NCI-H510A treated with DMSO at 0.1 percent for 48 hours (cell line): ENCODE measurements at regions not wholly inside any gene's neighbourhood (a gene's known extent, or its start where the extent isn't known, plus 50 kb on each side); places are given as distances from the start of the nearest gene placed in this dataset.
"Not testable (repeated sequence)": the region's sequence is repeated elsewhere in the genome, so short reads cannot be mapped to it uniquely, and the experiment has no call there.

Experiments used
- DNase-seq: peaks from one replicate; lab custom pipeline; 2025; lab: John Stamatoyannopoulos, UW

- DNase-seq: no peak
Observed at GRCh38 chr5:94025788-94026473, 284.5 kb upstream of the POU5F2 start.

- DNase-seq: no peak
Observed at GRCh38 chr5:94024620-94025019, 283.2 kb upstream of the POU5F2 start.

- no peak for DNase-seq
Observed at GRCh38 chr5:94024101-94024500, 282.7 kb upstream of the POU5F2 start.

- DNase-seq: peak; percentile 36
Observed at GRCh38 chr5:94021246-94021645, 279.8 kb upstream of the POU5F2 start.

GRCh38 chr5:94017579-94017978, 276.2 kb upstream of the POU5F2 start:
- DNase-seq: no peak

GRCh38 chr5:94010814-94011213, 269.4 kb upstream of the POU5F2 start:
- no peak for DNase-seq

GRCh38 chr5:94009161-94009560, 267.8 kb upstream of the POU5F2 start:
- no peak for DNase-seq

GRCh38 chr5:93998951-93999455, 257.6 kb upstream of the POU5F2 start:
- DNase-seq: no peak

GRCh38 chr5:93997562-93997961, 256.2 kb upstream of the POU5F2 start:
- DNase-seq: no peak

- DNase-seq: peak; percentile 42
Observed at GRCh38 chr5:93995126-93995621, 253.8 kb upstream of the POU5F2 start.

GRCh38 chr5:93993161-93993560, 251.8 kb upstream of the POU5F2 start:
- peak; percentile 9 for DNase-seq

GRCh38 chr5:93990504-93991070, 249.2 kb upstream of the POU5F2 start:
- DNase-seq: no peak

- not testable (repeated sequence) for DNase-seq
Observed at GRCh38 chr5:93985940-93986570, 244.7 kb upstream of the POU5F2 start.

- no peak for DNase-seq
Observed at GRCh38 chr5:93978222-93978621, 236.8 kb upstream of the POU5F2 start.

GRCh38 chr5:93967923-93968322, 226.5 kb upstream of the POU5F2 start:
- DNase-seq: no peak

GRCh38 chr5:93964421-93964820, 223.0 kb upstream of the POU5F2 start:
- DNase-seq: no peak

- DNase-seq: no peak
Observed at GRCh38 chr5:93960042-93960441, 218.6 kb upstream of the POU5F2 start.

GRCh38 chr5:93956006-93956405, 214.6 kb upstream of the POU5F2 start:
- no peak for DNase-seq

- no peak for DNase-seq
Observed at GRCh38 chr5:93954421-93955069, 213.1 kb upstream of the POU5F2 start.

- DNase-seq: no peak
Observed at GRCh38 chr5:93953442-93953841, 212.0 kb upstream of the POU5F2 start.

- peak; percentile 60 for DNase-seq
Observed at GRCh38 chr5:93941897-93942296, 200.5 kb upstream of the POU5F2 start.

GRCh38 chr5:93933269-93933668, 191.9 kb upstream of the POU5F2 start:
- DNase-seq: not testable (repeated sequence)

- DNase-seq: no peak
Observed at GRCh38 chr5:93930098-93930497, 188.7 kb upstream of the POU5F2 start.
